HG02885 (cell line): ENCODE measurements at regions not wholly inside any gene's neighbourhood (a gene's known extent, or its start where the extent isn't known, plus 50 kb on each side); places are given as distances from the start of the nearest gene placed in this dataset.

Experiments
- ATAC-seq: cut with Tn5 transposase; IDR thresholded peaks from one replicate; pipeline ENCODE4 v1.9.1; 2021; ENCODE audit warnings: mild to moderate bottlenecking; ENCODE audit not compliant: unreplicated experiment, poor library complexity

- no peak for ATAC-seq
Observed at GRCh38 chr15:61685534-61685933, 374.7 kb downstream of the VPS13C start.

GRCh38 chr15:61684749-61685467 lies 375.3 kb downstream of the VPS13C start:
- no peak for ATAC-seq

- no peak for ATAC-seq
Observed at GRCh38 chr15:61682891-61683735, 377.1 kb downstream of the VPS13C start.

- ATAC-seq: no peak
Observed at GRCh38 chr15:61681676-61682075, 378.6 kb downstream of the VPS13C start.

- ATAC-seq: no peak
Observed at GRCh38 chr15:61681038-61681418, 379.2 kb downstream of the VPS13C start.

GRCh38 chr15:61680260-61681037 lies 379.8 kb downstream of the VPS13C start:
- no peak for ATAC-seq

GRCh38 chr15:61671736-61672135 lies 388.5 kb downstream of the VPS13C start:
- ATAC-seq: no peak

- no peak for ATAC-seq
Observed at GRCh38 chr15:61668444-61668843, 391.8 kb downstream of the VPS13C start.

- ATAC-seq: no peak
Observed at GRCh38 chr15:61661791-61662190, 398.5 kb downstream of the VPS13C start.

GRCh38 chr15:61660579-61660978 lies 399.7 kb downstream of the VPS13C start:
- no peak for ATAC-seq

- ATAC-seq: no peak
Observed at GRCh38 chr15:61659566-61660190, 400.6 kb downstream of the VPS13C start.

- no peak for ATAC-seq
Observed at GRCh38 chr15:61657461-61657860, 402.8 kb downstream of the VPS13C start.

GRCh38 chr15:61656391-61656790 lies 403.9 kb downstream of the VPS13C start:
- ATAC-seq: no peak

- no peak for ATAC-seq
Observed at GRCh38 chr15:61655881-61656280, 404.4 kb downstream of the VPS13C start.

GRCh38 chr15:61654918-61655317 lies 405.3 kb downstream of the VPS13C start:
- ATAC-seq: no peak

GRCh38 chr15:61654002-61654740 lies 406.1 kb downstream of the VPS13C start:
- no peak for ATAC-seq

- no peak for ATAC-seq
Observed at GRCh38 chr15:61653110-61653509, 407.1 kb downstream of the VPS13C start.

- no peak for ATAC-seq
Observed at GRCh38 chr15:61651267-61651666, 409.0 kb downstream of the VPS13C start.

- no peak for ATAC-seq
Observed at GRCh38 chr15:61649046-61649445, 411.2 kb downstream of the VPS13C start.

- ATAC-seq: no peak
Observed at GRCh38 chr15:61644550-61644949, 415.4 kb upstream of the RORA start.
